Glutamatergic neuron (in vitro differentiated cells): ENCODE measurements at regions not wholly inside any gene's neighbourhood (a gene's known extent, or its start where the extent isn't known, plus 50 kb on each side); places are given as distances from the start of the nearest gene placed in this dataset.

Experiments used
- DNase-seq: peaks from one replicate; pipeline ENCODE4 v3.0.0; 2022
- H3K27ac Mint-ChIP-seq: one replicate; pipeline ENCODE4 v1.8.0; 2020; ENCODE audit warnings: mild to moderate bottlenecking, mixed read lengths, inconsistent platforms; ENCODE audit not compliant: unreplicated experiment
- H3K27me3 Mint-ChIP-seq: one replicate; pipeline ENCODE4 v1.8.0; 2020; ENCODE audit warnings: mild to moderate bottlenecking, moderate library complexity, mixed read lengths, inconsistent platforms; ENCODE audit not compliant: unreplicated experiment
- H3K36me3 Mint-ChIP-seq: one replicate; pipeline ENCODE4 v1.8.0; 2020; ENCODE audit warnings: mild to moderate bottlenecking, mixed read lengths, inconsistent platforms; ENCODE audit not compliant: unreplicated experiment
- H3K4me1 Mint-ChIP-seq: one replicate; pipeline ENCODE4 v1.8.0; 2020; ENCODE audit warnings: mild to moderate bottlenecking, low read depth, mixed read lengths, inconsistent platforms; ENCODE audit not compliant: unreplicated experiment
- H3K4me3 Mint-ChIP-seq: one replicate; pipeline ENCODE4 v1.8.0; 2020; ENCODE audit warnings: mild to moderate bottlenecking, mixed read lengths, inconsistent platforms; ENCODE audit not compliant: unreplicated experiment
- H3K9me3 Mint-ChIP-seq: one replicate; pipeline ENCODE4 v1.8.0; 2020; ENCODE audit warnings: mild to moderate bottlenecking, moderate library complexity, mixed read lengths, inconsistent platforms; ENCODE audit not compliant: unreplicated experiment
- CTCF ChIP-seq: fragments of 200-600 bp; sonication (generic); IDR thresholded peaks from one replicate; pipeline ENCODE4 v1.5.0; 2021; ENCODE audit not compliant: partially characterized antibody, unreplicated experiment

DNA sequence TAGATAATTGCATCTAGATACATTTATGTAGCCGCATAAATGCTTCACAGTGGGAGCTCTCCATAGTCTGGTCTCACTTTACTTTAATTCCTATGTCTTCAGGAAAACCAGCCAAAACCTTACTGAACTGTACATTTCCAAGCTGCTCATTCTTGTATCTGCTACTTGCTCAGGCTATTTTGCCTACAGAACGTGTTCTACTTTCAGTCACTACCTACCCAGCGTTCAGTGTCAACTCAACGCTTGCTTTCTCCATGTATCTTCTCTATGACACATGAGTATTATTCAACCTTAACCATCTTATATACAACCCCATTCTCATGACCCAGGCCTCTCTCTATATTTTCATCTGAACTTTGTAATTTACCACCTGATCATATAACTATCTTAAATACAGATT lies 101.9 kb downstream of the KLF12 start:
- TF ChIP-seq CTCF = no peak
- Mint-ChIP-seq H3K27ac (no peak overlapping the region), H3K9me3 (no peaks in the 10 kb centered on the region), H3K36me3 (no peaks in the 10 kb centered on the region), H3K27me3 (no peaks in the 10 kb centered on the region), H3K4me3 (no peak overlapping the region), H3K4me1 (peaks cover 11% of the 10 kb centered on the region)
- DNase-seq = no peak

GRCh38 chr13:74027161-74027779 lies 106.9 kb downstream of the KLF12 start:
- Mint-ChIP-seq H3K4me3 (no peak overlapping the region), H3K9me3 (peaks cover 3% of the 10 kb centered on the region), H3K36me3 (no peaks in the 10 kb centered on the region), H3K27me3 (no peaks in the 10 kb centered on the region), H3K27ac (no peak overlapping the region), H3K4me1 (peaks cover 8% of the 10 kb centered on the region)
- TF ChIP-seq CTCF = no peak
- DNase-seq = no peak

DNA sequence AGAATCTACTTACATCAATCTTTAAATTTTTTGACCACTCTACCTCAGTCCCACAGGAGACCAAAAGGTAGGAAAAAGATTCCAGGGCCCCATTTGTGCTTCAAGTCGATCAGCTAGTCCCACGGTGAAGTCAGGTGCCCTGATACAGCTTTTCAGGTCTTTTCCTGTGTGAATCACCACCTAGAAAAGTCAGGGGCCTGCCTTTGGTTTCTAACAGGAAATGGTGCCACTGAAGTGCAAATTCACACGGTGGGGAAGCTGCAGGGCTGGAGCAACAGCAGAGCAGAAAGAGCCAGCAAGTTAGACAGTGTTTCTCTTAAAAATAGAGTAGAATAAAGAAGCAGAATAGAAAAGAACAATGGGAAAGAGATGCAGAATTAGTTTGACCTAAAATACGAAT lies 107.5 kb downstream of the KLF12 start:
- Mint-ChIP-seq H3K27me3 (no peaks in the 10 kb centered on the region), H3K9me3 (peaks cover 3% of the 10 kb centered on the region), H3K4me1 (peaks cover 8% of the 10 kb centered on the region), H3K27ac (no peak overlapping the region), H3K36me3 (no peaks in the 10 kb centered on the region), H3K4me3 (no peak overlapping the region)
- TF ChIP-seq CTCF = no peak
- DNase-seq = no peak

- no peak for TF ChIP-seq CTCF
- DNase-seq = no peak
- Mint-ChIP-seq H3K4me1 (peaks cover 8% of the 10 kb centered on the region), H3K36me3 (no peaks in the 10 kb centered on the region), H3K4me3 (no peak overlapping the region), H3K9me3 (peaks cover 3% of the 10 kb centered on the region), H3K27me3 (no peaks in the 10 kb centered on the region), H3K27ac (no peak overlapping the region)
Observed at GRCh38 chr13:74025369-74025768, 108.8 kb downstream of the KLF12 start.

GRCh38 chr13:74024856-74025255 lies 109.3 kb downstream of the KLF12 start:
- Mint-ChIP-seq H3K27me3 (no peaks in the 10 kb centered on the region), H3K27ac (no peak overlapping the region), H3K4me3 (no peak overlapping the region), H3K4me1 (peaks cover 8% of the 10 kb centered on the region), H3K36me3 (no peaks in the 10 kb centered on the region), H3K9me3 (peaks cover 3% of the 10 kb centered on the region)
- no peak for DNase-seq
- no peak for TF ChIP-seq CTCF
